NCI-H1092 treated with DMSO at 0.1 percent for 48 hours (cell line): ENCODE measurements at regions not wholly inside any gene's neighbourhood (a gene's known extent, or its start where the extent isn't known, plus 50 kb on each side); places are given as distances from the start of the nearest gene placed in this dataset.
"Not testable (repeated sequence)": the region's sequence is repeated elsewhere in the genome, so short reads cannot be mapped to it uniquely, and the experiment has no call there.

Experiments used
- DNase-seq: peaks from one replicate; lab custom pipeline; 2025; lab: John Stamatoyannopoulos, UW

GRCh38 chr4:31748382-31748781, 1028.2 kb downstream of the PCDH7 start:
- no peak for DNase-seq

DNA sequence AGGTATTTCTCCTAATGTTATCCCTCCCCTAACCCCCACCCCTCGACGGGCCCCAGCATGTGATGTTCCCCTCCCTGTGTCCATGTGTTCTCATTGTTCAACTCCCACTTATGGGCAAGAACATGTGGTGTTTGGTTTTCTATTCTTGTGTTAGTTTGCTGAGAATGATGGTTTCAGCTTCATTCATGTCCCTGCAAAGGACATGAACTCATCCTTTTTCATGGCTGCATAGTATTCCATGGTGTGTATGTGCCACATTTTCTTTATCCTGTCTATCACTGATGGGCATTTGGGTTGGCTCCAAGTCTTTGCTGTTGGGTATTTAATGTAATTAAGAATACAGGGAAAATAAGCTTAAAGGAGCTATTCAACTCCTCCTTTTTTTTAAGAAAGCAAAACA, 1030.4 kb downstream of the PCDH7 start:
- not testable (repeated sequence) for DNase-seq

DNA sequence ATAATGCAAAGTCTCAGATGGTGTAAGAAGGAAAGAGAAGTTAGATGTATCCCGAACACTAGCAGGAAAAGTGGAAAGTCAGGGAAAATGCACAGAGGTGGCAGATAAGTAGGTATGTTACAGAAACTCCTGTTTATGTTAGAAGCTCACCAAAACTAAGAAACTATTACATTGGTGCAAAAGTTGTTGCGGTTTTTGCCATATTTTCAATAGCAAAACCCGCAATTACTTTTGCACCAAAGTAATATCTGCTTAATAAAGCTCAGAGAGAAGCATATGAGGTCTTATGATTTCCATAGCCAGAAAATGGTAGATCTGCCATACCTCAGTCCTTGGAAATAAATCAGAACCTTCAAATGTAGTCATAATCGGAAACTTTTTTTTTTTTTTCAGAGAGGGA, 1035.6 kb downstream of the PCDH7 start:
- DNase-seq: no peak

DNA sequence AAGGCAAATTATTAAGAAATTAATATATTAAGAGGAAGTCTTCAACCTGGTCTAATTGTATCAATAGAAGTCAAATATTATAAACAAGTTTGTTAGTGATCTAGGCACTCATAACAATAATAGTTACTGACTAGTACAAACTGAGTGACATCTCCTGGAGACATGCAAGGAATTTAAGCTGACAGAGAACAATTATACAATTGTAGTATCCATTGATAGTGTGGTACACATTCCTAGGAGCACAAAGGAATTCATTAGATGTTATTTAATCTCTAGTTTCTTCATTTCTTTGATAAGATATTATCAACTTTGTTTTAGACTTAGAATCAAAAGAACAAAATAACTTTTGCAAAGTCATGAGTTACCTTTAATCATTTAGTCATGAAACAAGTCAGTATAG, 1048.6 kb downstream of the PCDH7 start:
- no peak for DNase-seq

- DNase-seq: no peak
These were observed 1063.1 kb downstream of the PCDH7 start for GRCh38 chr4:31783311-31783710.

GRCh38 chr4:31784558-31784957, 1064.4 kb downstream of the PCDH7 start:
- no peak for DNase-seq

DNA sequence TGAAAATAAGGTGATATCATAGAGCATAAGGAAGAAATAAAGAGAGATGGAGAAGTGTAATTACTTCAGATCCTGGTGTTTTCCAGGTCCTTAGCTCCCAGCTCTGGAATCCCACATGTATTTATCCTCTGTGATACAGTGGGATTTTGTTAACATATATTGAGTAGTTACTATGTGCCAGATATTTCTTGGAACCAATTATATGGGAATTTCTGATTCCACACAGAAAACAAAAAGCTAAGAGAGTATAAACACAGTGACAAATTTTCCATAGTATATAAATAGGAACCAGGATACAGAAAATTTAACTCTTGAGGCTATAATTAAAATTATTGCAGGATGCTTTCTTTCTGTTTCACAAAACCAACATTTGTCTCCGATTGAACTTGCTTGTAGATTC, 1067.5 kb downstream of the PCDH7 start:
- no peak for DNase-seq

- no peak for DNase-seq
These were observed 1068.5 kb downstream of the PCDH7 start for GRCh38 chr4:31788676-31789075.

DNA sequence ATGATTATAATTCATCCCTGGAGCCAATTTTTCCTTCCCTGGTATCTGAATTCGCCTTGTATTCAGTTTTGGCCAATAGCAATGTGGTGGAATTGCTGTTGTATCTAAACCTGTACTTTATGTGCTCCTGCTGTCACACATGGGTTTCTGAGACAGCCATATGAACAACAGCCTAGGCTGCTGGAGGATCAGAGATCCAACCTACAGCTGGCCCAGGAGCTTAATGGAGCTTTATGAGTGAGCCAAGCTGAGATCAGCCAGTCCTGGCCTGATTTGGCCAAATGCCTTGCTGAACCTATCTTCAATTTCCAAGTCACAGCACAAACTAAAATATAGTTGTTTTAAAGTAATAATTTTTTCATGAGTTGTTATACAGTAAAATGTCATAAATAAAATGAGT, 1071.5 kb downstream of the PCDH7 start:
- DNase-seq: no peak

DNA sequence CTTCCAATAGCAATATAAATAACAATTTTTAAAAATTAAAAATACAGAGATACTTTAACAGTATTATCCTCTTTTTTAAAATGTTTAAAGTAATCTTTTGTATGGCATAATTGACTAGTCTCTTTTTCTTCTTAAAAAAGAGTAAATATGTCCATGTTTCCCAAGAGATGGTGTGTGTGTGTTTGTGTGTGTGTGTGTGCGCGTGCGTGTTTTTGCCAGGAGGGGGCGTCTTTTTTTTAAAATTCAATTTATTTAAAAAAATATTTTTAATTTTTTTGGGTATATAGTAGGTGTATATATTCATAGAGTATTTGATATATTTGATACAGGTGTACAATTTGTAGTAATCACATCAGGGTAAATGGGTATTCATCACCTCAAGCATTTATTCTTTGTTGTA, 1073.7 kb downstream of the PCDH7 start:
- no peak for DNase-seq

- DNase-seq: not testable (repeated sequence)
These were observed 1076.9 kb downstream of the PCDH7 start for GRCh38 chr4:31797052-31797451.

GRCh38 chr4:31803526-31804195, 1083.5 kb downstream of the PCDH7 start:
- DNase-seq: no peak

GRCh38 chr4:31807036-31807435, 1086.9 kb downstream of the PCDH7 start:
- no peak for DNase-seq

DNA sequence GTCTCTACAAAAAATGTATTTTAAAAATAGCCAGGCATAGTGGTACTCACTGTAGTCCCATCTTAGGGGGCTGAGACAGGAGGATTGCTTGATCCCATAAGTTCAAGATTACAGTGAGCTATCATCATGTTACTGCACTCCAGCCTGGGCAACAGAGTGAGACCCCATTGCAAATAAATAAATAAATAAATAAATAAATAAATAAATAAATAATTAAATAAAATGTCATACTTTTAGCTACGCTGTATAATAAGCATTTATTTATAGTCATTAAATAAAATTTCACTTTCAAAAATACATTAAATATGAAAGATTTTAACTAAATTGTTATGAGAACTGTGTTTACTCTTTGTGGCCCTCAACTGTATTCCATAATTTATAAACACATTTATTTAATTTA, 1124.2 kb downstream of the PCDH7 start:
- DNase-seq: no peak

DNA sequence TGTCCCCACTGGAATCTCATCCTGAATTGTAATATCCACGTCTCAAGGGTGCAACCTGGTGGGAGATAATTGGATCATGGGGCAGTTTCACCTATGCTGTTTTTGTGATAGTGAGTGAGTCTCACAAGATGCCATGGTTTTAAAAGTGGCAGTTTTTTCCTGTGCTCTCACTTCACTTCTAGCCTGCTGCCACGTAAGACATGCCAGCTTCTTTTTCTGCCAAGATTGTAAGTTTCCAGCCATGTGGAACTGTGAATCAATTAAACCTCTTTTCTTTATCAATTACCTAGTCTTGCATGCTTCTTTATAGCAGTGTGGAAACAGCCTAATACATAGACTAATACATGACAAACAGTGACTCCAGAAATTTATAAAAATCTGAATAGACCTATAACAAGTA, 1131.8 kb downstream of the PCDH7 start:
- no peak for DNase-seq

DNA sequence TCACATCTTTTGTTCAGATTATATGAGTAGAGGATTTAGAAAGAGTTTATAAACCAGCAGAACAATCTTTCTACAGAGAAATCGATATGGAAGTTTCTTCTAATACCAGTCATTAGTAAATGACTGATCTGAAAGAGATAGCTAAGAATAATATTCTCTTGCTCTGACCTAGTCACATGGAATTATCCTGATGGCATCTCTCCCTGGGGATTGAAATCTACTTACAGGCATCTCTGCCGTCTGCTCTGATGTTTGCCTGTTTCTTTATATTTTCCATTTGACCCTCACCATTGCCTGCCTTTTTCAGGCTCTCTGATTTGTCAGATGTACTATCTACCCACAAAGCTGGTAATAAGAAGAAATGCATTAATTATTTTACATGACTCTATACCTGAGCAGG, 1157.3 kb downstream of the PCDH7 start:
- DNase-seq: no peak

GRCh38 chr4:31880837-31881236, 1160.7 kb downstream of the PCDH7 start:
- not testable (repeated sequence) for DNase-seq

GRCh38 chr4:31896349-31896748, 1176.2 kb downstream of the PCDH7 start:
- DNase-seq: no peak

- DNase-seq: no peak
These were observed 1185.2 kb downstream of the PCDH7 start for GRCh38 chr4:31905363-31905762.

GRCh38 chr4:31908261-31908660, 1188.1 kb downstream of the PCDH7 start:
- no peak for DNase-seq

DNA sequence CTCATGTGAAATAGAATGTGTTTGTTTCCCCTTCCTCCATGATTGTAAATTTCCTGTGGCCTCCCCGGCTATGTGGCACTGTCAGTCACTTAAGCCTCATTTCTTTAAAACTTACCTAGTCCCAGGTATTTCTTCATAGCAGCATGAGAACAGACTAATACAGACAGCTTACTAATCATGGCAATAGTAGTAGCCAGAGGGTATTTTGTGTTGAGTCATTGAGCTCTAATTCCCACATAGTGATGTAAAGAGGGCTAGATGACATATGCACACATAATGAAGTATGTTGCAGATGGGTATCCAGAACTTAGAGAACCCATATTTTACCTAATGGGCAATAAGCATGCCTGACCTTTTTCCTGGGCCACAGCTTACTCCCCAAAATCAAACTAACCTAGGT, 1197.2 kb downstream of the PCDH7 start:
- DNase-seq: no peak

- no peak for DNase-seq
These were observed 1198.7 kb downstream of the PCDH7 start for GRCh38 chr4:31918891-31919290.

GRCh38 chr4:31923634-31924033, 1203.5 kb downstream of the PCDH7 start:
- no peak for DNase-seq

DNA sequence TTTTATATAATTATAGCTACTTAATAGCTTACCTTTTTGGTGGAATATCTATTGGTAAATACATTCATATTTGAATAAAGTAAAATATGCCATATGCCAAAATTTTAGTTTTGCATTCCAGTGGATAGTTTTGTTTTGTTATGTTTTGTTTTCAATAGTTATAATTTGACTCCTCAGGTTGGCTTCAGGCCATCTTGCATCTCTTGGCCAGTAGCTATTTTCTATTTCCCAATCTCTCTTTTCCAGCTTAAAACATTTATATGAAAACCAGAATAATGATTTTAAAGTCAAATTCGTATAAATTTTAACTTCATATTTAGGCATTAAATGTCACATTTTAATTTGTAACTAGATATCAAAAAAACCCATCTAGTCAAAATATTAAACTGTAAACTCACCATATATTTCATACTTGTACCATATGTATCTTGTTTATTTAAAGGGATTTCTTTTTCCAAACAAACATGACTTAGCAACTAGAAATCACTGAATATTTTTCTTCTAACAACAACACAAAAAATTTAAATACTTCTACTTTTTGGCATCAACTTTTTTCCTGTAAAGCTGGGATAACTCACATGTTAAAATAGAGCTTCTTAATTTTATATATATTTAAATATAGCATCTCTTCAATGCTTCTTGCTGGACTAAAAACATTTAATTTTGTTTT, 1209.6 kb downstream of the PCDH7 start:
- DNase-seq: no peak
